GM18951 (cell line): ENCODE measurements at regions not wholly inside any gene's neighbourhood (a gene's known extent, or its start where the extent isn't known, plus 50 kb on each side); places are given as distances from the start of the nearest gene placed in this dataset.
"Not testable (repeated sequence)": the region's sequence is repeated elsewhere in the genome, so short reads cannot be mapped to it uniquely, and the experiment has no call there.

Experiments used
- POLR2A ChIP-seq: IDR thresholded peaks from 4 replicates; pipeline ENCODE4 v1.6.1; 2011; ENCODE audit warnings: mild to moderate bottlenecking; ENCODE audit not compliant: insufficient read length, insufficient read depth; ENCODE audit errors: extremely low read depth
- in situ Hi-C: fragments of 300-500 bp; cut with MboI; formaldehyde crosslinking; loops from one replicate; pipeline ENCODE4 v1.12.0; 2022; ENCODE audit warnings: low sequenced_read_pairs, mixed read lengths, inconsistent platforms; ENCODE audit not compliant: unreplicated experiment

DNA sequence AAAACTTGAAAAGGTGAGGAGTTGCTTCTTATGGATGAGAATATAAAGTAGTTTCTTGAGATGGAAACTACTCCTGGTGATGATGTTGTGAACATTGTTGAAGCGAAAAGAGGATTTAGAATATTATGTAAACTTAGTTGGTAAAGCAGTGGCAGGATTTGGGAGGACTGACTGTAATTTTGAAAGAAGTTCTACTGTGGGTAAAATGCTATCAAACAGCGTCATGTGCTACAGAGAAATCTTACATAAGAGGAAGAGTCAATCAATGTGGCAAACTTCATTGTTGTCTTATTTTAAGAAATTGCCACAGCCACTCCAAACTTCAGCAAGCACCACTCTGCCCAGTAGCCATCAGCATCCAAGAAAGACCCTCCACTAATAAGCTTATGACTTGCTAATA, 112.9 kb upstream of the ZEB2 start:
- in situ Hi-C loops, result no loop called here
- no peak for TF ChIP-seq POLR2A

DNA sequence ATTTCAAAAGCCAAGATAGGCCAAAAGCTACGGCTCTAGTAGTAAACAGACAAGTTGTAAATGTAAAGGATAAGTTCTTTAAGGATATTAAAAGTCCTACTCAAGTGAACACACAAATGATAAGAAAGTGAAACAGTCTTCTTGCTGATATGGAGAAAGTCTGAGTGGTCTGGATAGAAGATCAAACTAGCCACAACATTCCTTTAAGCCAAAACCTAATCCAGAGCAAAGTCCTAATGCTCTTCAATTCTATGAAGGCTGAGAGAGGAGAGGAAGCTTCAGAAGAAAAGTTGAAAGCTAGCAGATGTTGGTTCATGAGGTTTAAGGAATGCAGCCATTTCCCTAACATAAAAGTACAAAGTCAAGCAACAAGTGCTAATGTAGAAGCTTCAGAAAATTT, 111.7 kb upstream of the ZEB2 start:
- no peak for TF ChIP-seq POLR2A
- in situ Hi-C loops, result no loop called here

- in situ Hi-C loops, result no loop called here
- no peak for TF ChIP-seq POLR2A
These were observed 110.7 kb upstream of the ZEB2 start for GRCh38 chr2:144630459-144631215.

DNA sequence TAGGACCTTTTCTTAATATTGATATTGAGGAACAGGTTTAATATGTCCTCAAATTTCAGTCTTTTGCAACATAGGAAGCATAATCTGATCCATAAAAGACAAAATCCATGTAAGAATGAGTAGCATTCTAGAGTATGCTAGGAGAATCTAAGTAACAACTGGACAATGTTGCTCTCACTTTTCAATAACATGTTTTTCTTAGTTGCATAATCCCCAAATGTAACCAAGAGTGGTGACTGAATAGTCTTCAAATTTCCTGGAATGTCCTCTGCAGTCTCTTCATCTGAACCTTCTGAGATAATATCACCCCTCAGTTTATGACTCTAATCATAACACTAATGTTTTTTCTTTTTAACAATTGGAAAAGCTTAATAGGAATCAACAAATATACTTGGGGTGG, 110.0 kb upstream of the ZEB2 start:
- no peak for TF ChIP-seq POLR2A
- in situ Hi-C loops, result no loop called here

- in situ Hi-C loops, result no loop called here
- no peak for TF ChIP-seq POLR2A
These were observed 108.6 kb upstream of the ZEB2 start for GRCh38 chr2:144628566-144628965.

- in situ Hi-C loops, result no loop called here
- no peak for TF ChIP-seq POLR2A
These were observed 105.7 kb upstream of the ZEB2 start for GRCh38 chr2:144625626-144626025.

GRCh38 chr2:144625226-144625625, 105.3 kb upstream of the ZEB2 start:
- in situ Hi-C loops, result no loop called here
- no peak for TF ChIP-seq POLR2A

- TF ChIP-seq POLR2A, result no peak
- in situ Hi-C loops, result no loop called here
These were observed 104.5 kb upstream of the ZEB2 start for GRCh38 chr2:144624451-144624850.

- in situ Hi-C loops, result not testable (repeated sequence)
These were observed 102.5 kb upstream of the ZEB2 start for GRCh38 chr2:144622373-144622772.

DNA sequence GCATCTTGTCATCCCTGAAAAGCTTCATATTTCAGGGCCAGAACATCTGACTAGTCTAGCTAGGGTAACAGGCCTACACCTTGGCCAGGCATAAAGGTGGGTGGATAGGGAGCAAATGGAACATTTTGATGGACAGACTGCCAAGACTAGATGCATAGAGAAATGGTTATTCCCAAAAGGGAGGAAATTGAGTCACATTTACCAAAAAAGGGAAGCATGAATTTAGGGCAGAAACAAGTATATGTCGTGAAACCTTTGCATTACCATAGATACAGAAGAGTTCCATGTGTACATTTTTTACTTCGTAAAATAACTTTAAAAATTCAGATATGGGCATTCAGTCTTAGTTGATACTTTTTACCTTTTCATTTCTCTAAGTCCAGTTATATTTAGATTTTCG, 101.3 kb upstream of the ZEB2 start:
- in situ Hi-C loops, result no loop called here
- no peak for TF ChIP-seq POLR2A

DNA sequence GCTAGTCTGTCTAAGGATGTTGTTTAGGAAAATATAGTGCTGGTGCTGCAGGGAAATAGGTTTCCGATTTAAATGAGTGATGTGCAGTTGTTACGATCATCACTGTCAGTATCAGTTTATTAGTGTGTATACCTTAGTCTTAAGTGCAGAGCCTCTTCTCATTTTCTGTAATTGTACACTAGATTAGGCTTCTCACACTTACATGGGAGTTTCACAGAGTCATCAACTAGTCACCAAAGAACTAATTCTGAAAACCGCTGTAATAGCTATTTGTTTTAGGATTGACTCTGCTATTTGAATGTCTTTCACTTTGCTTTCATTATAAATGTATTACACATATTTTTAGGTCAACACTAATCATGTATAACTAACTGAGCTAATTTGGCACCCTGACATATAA, 99.8 kb upstream of the ZEB2 start:
- no peak for TF ChIP-seq POLR2A
- in situ Hi-C loops, result no loop called here

DNA sequence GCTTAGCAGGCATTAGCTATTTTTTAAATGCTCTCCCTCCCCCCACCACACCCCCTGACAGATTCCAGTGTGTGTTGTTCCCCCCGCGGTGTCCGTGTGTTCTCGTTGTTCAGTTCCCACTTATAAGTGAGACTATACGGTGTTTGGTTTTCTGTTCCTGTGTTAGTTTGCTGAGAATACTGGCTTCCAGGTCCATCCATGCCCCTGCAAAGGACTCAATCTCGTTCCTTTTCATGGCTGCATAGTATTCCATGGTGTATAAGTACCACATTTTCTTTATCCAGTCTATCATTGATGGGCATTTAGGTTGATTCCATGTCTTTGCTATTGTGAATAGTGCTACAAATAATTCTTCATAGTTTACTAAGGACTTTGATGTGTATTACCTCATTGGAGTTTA, 97.3 kb upstream of the ZEB2 start:
- in situ Hi-C loops, result not testable (repeated sequence)

DNA sequence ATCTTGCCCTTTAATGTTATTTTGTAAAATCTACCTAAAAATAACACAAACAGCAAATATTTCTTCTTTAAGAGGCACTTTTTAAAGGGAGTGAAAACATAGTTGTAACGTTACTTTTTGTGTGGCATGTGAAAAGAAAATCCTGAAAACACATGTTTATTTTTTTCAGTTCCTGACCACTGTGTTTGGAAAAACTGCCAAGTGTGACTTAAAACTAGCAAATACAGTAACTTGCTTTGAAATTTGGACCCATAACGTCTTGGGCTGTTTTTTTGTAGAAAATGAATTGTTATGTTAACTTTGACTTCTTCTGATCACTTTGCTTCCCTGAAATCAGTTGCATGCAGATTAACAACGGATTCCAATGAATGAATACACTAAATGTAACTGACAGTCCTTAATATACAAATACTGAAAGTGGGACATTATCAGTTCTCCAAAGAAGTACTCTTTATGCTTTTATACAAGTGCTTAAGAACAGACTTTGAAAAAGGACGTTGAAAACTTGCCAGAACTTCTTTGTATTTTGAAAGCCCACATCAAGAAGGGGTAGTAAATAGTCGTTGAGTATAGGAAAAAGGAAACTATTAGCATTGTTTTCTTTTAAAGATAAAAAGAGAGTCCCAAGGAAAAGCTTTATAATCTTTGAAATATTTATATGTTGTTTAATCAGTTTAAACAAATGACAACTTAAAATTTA, 96.1 kb upstream of the ZEB2 start:
- in situ Hi-C loops, result no loop called here
- TF ChIP-seq POLR2A, result no peak

GRCh38 chr2:144607891-144608521, 88.1 kb upstream of the ZEB2 start:
- in situ Hi-C loops, result no loop called here

GRCh38 chr2:144607099-144607498, 87.2 kb upstream of the ZEB2 start:
- no peak for TF ChIP-seq POLR2A
- in situ Hi-C loops, result no loop called here

More at GRCh38 chr2:144607891-144608521, 88.1 kb upstream of the ZEB2 start:
- TF ChIP-seq POLR2A, result no peak
